ENCODE measurements at regions not wholly inside any gene's neighbourhood (a gene's known extent, or its start where the extent isn't known, plus 50 kb on each side); places are given as distances from the start of the nearest gene placed in this dataset.

GRCh38 chr2:128639120-128639477, 320.4 kb upstream of the HS6ST1 start:
- no peak overlapping the region for H3K4me3 ChIP-seq (ENCODE audit: insufficient read depth, low read length)
- H3K4me2 ChIP-seq (ENCODE audit: insufficient read depth, low read length): no peak overlapping the region
- no peaks in the 10 kb centered on the region for H3K27me3 ChIP-seq (ENCODE audit: insufficient read depth, low read length)
- no peaks in the 10 kb centered on the region for H3K79me2 ChIP-seq (ENCODE audit: insufficient read depth, low read length)
- H2AFZ ChIP-seq (ENCODE audit: low read length): no peak overlapping the region
- no peaks in the 10 kb centered on the region for H3K36me3 ChIP-seq (ENCODE audit: insufficient read depth, low read length)
- no peaks in the 10 kb centered on the region for H3K9me3 ChIP-seq (ENCODE audit: low read depth, low read length)
- H3K4me1 ChIP-seq (ENCODE audit: insufficient read depth, low read length): peaks cover 9% of the 10 kb centered on the region
- DNase-seq (ENCODE audit: insufficient read length, low spot score, missing footprints): no peak
- no peak for TF ChIP-seq CTCF (IDR thresholded peaks at IDR 0.05; ENCODE audit: extremely low read depth, low read depth, low read length)
- H4K20me1 ChIP-seq (ENCODE audit: insufficient read depth, low read length): no peaks in the 10 kb centered on the region
- H3K27ac ChIP-seq (ENCODE audit: low read depth, low read length): no peak overlapping the region

GRCh38 chr2:128639693-128640092, 321.0 kb upstream of the HS6ST1 start:
- Histone ChIP-seq H3K4me2 (ENCODE audit: insufficient read depth, low read length) (no peak overlapping the region), H3K79me2 (ENCODE audit: insufficient read depth, low read length) (no peaks in the 10 kb centered on the region), H3K4me3 (ENCODE audit: insufficient read depth, low read length) (no peak overlapping the region), H3K4me1 (ENCODE audit: insufficient read depth, low read length) (peaks cover 9% of the 10 kb centered on the region), H2AFZ (ENCODE audit: low read length) (no peak overlapping the region), H3K36me3 (ENCODE audit: insufficient read depth, low read length) (no peaks in the 10 kb centered on the region), H4K20me1 (ENCODE audit: insufficient read depth, low read length) (no peaks in the 10 kb centered on the region), H3K27ac (ENCODE audit: low read depth, low read length) (no peak overlapping the region), H3K9me3 (ENCODE audit: low read depth, low read length) (no peaks in the 10 kb centered on the region), H3K27me3 (ENCODE audit: insufficient read depth, low read length) (no peaks in the 10 kb centered on the region)
- no peak for DNase-seq (ENCODE audit: insufficient read length, low spot score, missing footprints)
- peak; percentile 22 for TF ChIP-seq CTCF (IDR thresholded peaks at IDR 0.05; ENCODE audit: extremely low read depth, low read depth, low read length)

GRCh38 chr2:128640166-128640844, 321.6 kb upstream of the HS6ST1 start:
- no peak for TF ChIP-seq CTCF (IDR thresholded peaks at IDR 0.05; ENCODE audit: extremely low read depth, low read depth, low read length)
- no peaks in the 10 kb centered on the region for H3K79me2 ChIP-seq (ENCODE audit: insufficient read depth, low read length)
- no peak overlapping the region for H3K4me3 ChIP-seq (ENCODE audit: insufficient read depth, low read length)
- no peaks in the 10 kb centered on the region for H4K20me1 ChIP-seq (ENCODE audit: insufficient read depth, low read length)
- peaks cover 8% of the 10 kb centered on the region for H3K4me1 ChIP-seq (ENCODE audit: insufficient read depth, low read length)
- H2AFZ ChIP-seq (ENCODE audit: low read length): no peak overlapping the region
- no peaks in the 10 kb centered on the region for H3K36me3 ChIP-seq (ENCODE audit: insufficient read depth, low read length)
- no peak overlapping the region for H3K4me2 ChIP-seq (ENCODE audit: insufficient read depth, low read length)
- no peaks in the 10 kb centered on the region for H3K9me3 ChIP-seq (ENCODE audit: low read depth, low read length)
- DNase-seq (ENCODE audit: insufficient read length, low spot score, missing footprints): no peak
- H3K27me3 ChIP-seq (ENCODE audit: insufficient read depth, low read length): no peaks in the 10 kb centered on the region
- no peak overlapping the region for H3K27ac ChIP-seq (ENCODE audit: low read depth, low read length)

GRCh38 chr2:128640845-128641360, 322.2 kb upstream of the HS6ST1 start:
- no peak for DNase-seq (ENCODE audit: insufficient read length, low spot score, missing footprints)

More at GRCh38 chr2:128640845-128641360, 322.2 kb upstream of the HS6ST1 start:
- no peak for TF ChIP-seq CTCF (IDR thresholded peaks at IDR 0.05; ENCODE audit: extremely low read depth, low read depth, low read length)
- no peaks in the 10 kb centered on the region for H4K20me1 ChIP-seq (ENCODE audit: insufficient read depth, low read length)
- H3K4me3 ChIP-seq (ENCODE audit: insufficient read depth, low read length): no peak overlapping the region
- no peak overlapping the region for H3K4me2 ChIP-seq (ENCODE audit: insufficient read depth, low read length)
- H3K4me1 ChIP-seq (ENCODE audit: insufficient read depth, low read length): peaks cover 4% of the 10 kb centered on the region
- no peaks in the 10 kb centered on the region for H3K9me3 ChIP-seq (ENCODE audit: low read depth, low read length)
- H3K79me2 ChIP-seq (ENCODE audit: insufficient read depth, low read length): no peaks in the 10 kb centered on the region
- H3K27ac ChIP-seq (ENCODE audit: low read depth, low read length): no peak overlapping the region
- H3K27me3 ChIP-seq (ENCODE audit: insufficient read depth, low read length): no peaks in the 10 kb centered on the region
- no peaks in the 10 kb centered on the region for H3K36me3 ChIP-seq (ENCODE audit: insufficient read depth, low read length)
- no peak overlapping the region for H2AFZ ChIP-seq (ENCODE audit: low read length)
